Nephron (organoid): ENCODE measurements at regions not wholly inside any gene's neighbourhood (a gene's known extent, or its start where the extent isn't known, plus 50 kb on each side); places are given as distances from the start of the nearest gene placed in this dataset.

Experiments
- H3K27ac Mint-ChIP-seq, 3 experiments: 2 replicates each; pipeline ENCODE4 v1.8.0; 2020; ENCODE audit warnings: mixed read lengths in 3 of 3, mild to moderate bottlenecking in 2 of 3, moderate library complexity in 1 of 3
- H3K27me3 Mint-ChIP-seq: 2 replicates; pipeline ENCODE4 v1.8.0; 2021; ENCODE audit warnings: low read depth, mild to moderate bottlenecking, moderate library complexity, mixed read lengths
- H3K36me3 Mint-ChIP-seq: 2 replicates; pipeline ENCODE4 v1.8.0; 2020; ENCODE audit warnings: low read depth, mixed read lengths
- H3K4me1 Mint-ChIP-seq: 2 replicates; pipeline ENCODE4 v1.8.0; 2020; ENCODE audit warnings: mixed read lengths
- H3K4me3 Mint-ChIP-seq, 3 experiments: 2 replicates each; pipeline ENCODE4 v1.8.0; 2020; ENCODE audit warnings: mild to moderate bottlenecking in 3 of 3, mixed read lengths in 3 of 3, moderate library complexity in 2 of 3
- H3K9me3 Mint-ChIP-seq: 2 replicates; pipeline ENCODE4 v1.8.0; 2020; ENCODE audit warnings: mixed read lengths
- TF ChIP-seq, protein P1 (sequence below), 3 experiments: fragments of 200-600 bp; sonication (generic); IDR thresholded peaks; one replicate each; pipeline ENCODE4 v1.5.0; 2021; ENCODE audit warnings: antibody characterized with exemption in 3 of 3; ENCODE audit not compliant: unreplicated experiment in 3 of 3

DNA sequence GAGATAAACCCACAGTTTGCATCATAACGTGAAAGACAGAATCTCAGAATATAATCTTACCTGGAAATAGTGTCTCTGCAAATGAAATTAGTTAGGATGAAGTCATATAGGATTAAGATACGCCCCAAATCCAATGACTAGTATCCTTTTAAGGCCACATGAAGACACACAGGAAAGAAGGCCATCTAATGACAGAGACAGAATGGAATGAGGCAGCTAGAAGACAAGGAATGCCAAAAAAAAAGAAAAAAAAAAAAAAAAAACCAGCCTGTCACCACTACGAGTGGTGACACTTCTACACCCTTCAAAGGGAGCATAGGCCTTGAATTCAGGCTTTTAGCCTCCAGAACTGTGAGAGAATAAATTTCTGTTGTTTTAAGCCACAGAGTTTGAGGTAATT, 82.9 kb downstream of the HYCC1 start:
- H3K4me3 Mint-ChIP-seq = no peak overlapping the region
- H3K27ac Mint-ChIP-seq = no peak overlapping the region
- H3K4me1 Mint-ChIP-seq = peaks cover 5% of the 10 kb centered on the region
- peaks cover 24% of the 10 kb centered on the region for H3K9me3 Mint-ChIP-seq
- H3K27me3 Mint-ChIP-seq = no peaks in the 10 kb centered on the region
- TF ChIP-seq, protein P1, sequence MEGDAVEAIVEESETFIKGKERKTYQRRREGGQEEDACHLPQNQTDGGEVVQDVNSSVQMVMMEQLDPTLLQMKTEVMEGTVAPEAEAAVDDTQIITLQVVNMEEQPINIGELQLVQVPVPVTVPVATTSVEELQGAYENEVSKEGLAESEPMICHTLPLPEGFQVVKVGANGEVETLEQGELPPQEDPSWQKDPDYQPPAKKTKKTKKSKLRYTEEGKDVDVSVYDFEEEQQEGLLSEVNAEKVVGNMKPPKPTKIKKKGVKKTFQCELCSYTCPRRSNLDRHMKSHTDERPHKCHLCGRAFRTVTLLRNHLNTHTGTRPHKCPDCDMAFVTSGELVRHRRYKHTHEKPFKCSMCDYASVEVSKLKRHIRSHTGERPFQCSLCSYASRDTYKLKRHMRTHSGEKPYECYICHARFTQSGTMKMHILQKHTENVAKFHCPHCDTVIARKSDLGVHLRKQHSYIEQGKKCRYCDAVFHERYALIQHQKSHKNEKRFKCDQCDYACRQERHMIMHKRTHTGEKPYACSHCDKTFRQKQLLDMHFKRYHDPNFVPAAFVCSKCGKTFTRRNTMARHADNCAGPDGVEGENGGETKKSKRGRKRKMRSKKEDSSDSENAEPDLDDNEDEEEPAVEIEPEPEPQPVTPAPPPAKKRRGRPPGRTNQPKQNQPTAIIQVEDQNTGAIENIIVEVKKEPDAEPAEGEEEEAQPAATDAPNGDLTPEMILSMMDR (IDR thresholded peaks at IDR 0.05; ENCODE audit: unreplicated experiment in 3 of 3) = no peak
- H3K36me3 Mint-ChIP-seq = peaks cover 3% of the 10 kb centered on the region

- Mint-ChIP-seq H3K4me1 (no peaks in the 10 kb centered on the region), H3K27ac (no peak overlapping the region), H3K27me3 (no peaks in the 10 kb centered on the region), H3K36me3 (peaks cover 10% of the 10 kb centered on the region), H3K4me3 (no peak overlapping the region), H3K9me3 (peaks cover 24% of the 10 kb centered on the region)
- TF ChIP-seq, protein P1 (IDR thresholded peaks at IDR 0.05; ENCODE audit: unreplicated experiment in 3 of 3) = no peak
Measured at GRCh38 chr7:22922307-22922706, 91.6 kb downstream of the HYCC1 start.

- H3K27ac Mint-ChIP-seq = no peak overlapping the region
- H3K36me3 Mint-ChIP-seq = peaks cover 10% of the 10 kb centered on the region
- TF ChIP-seq, protein P1 (IDR thresholded peaks at IDR 0.05; ENCODE audit: unreplicated experiment in 3 of 3) = no peak
- H3K9me3 Mint-ChIP-seq = peaks cover 24% of the 10 kb centered on the region
- H3K27me3 Mint-ChIP-seq = no peaks in the 10 kb centered on the region
- H3K4me1 Mint-ChIP-seq = no peaks in the 10 kb centered on the region
- no peak overlapping the region for H3K4me3 Mint-ChIP-seq
Measured at GRCh38 chr7:22921386-22922086, 92.4 kb downstream of the HYCC1 start.

- no peaks in the 10 kb centered on the region for H3K4me1 Mint-ChIP-seq
- H3K4me3 Mint-ChIP-seq = no peak overlapping the region
- no peak overlapping the region for H3K27ac Mint-ChIP-seq
Measured at GRCh38 chr7:22920672-22921071, 93.3 kb downstream of the HYCC1 start.

GRCh38 chr7:22913158-22913557, 90.5 kb upstream of the TOMM7 start:
- H3K9me3 Mint-ChIP-seq = peaks cover 13% of the 10 kb centered on the region
- no peak overlapping the region for H3K4me3 Mint-ChIP-seq
- H3K4me1 Mint-ChIP-seq = no peaks in the 10 kb centered on the region
- H3K27me3 Mint-ChIP-seq = no peaks in the 10 kb centered on the region
- H3K36me3 Mint-ChIP-seq = peaks cover 5% of the 10 kb centered on the region
- TF ChIP-seq, protein P1 (IDR thresholded peaks at IDR 0.05; ENCODE audit: unreplicated experiment in 3 of 3) = no peak
- no peak overlapping the region for H3K27ac Mint-ChIP-seq

More at GRCh38 chr7:22920672-22921071, 93.3 kb downstream of the HYCC1 start:
- TF ChIP-seq, protein P1 (IDR thresholded peaks at IDR 0.05; ENCODE audit: unreplicated experiment in 3 of 3) = no peak
- no peaks in the 10 kb centered on the region for H3K27me3 Mint-ChIP-seq
- peaks cover 21% of the 10 kb centered on the region for H3K9me3 Mint-ChIP-seq
- H3K36me3 Mint-ChIP-seq = peaks cover 10% of the 10 kb centered on the region

- no peak overlapping the region for H3K27ac Mint-ChIP-seq
- no peaks in the 10 kb centered on the region for H3K27me3 Mint-ChIP-seq
- H3K36me3 Mint-ChIP-seq = peaks cover 5% of the 10 kb centered on the region
- TF ChIP-seq, protein P1 (IDR thresholded peaks at IDR 0.05; ENCODE audit: unreplicated experiment in 3 of 3) = no peak
- no peak overlapping the region for H3K4me3 Mint-ChIP-seq
- no peaks in the 10 kb centered on the region for H3K4me1 Mint-ChIP-seq
- peaks cover 13% of the 10 kb centered on the region for H3K9me3 Mint-ChIP-seq
Measured at GRCh38 chr7:22911889-22912288, 89.2 kb upstream of the TOMM7 start.
